GM12865 (cell line): ENCODE measurements at regions not wholly inside any gene's neighbourhood (a gene's known extent, or its start where the extent isn't known, plus 50 kb on each side); places are given as distances from the start of the nearest gene placed in this dataset.

Experiments
- DNase-seq: peaks from one replicate; pipeline ENCODE4 v3.0.0; 2010; ENCODE audit warnings: low read depth
- H3K4me3 ChIP-seq: 2 replicates; pipeline ENCODE4 v1.5.1; 2011; ENCODE audit warnings: mild to moderate bottlenecking, low read depth, low read length, control low read depth
- TF ChIP-seq, protein P1 (sequence below): IDR thresholded peaks from 2 replicates; pipeline ENCODE4 v1.5.1; 2011; ENCODE audit warnings: low read length, control low read depth, low read depth, inconsistent platforms; ENCODE audit not compliant: insufficient read depth; ENCODE audit errors: missing control alignments

DNA sequence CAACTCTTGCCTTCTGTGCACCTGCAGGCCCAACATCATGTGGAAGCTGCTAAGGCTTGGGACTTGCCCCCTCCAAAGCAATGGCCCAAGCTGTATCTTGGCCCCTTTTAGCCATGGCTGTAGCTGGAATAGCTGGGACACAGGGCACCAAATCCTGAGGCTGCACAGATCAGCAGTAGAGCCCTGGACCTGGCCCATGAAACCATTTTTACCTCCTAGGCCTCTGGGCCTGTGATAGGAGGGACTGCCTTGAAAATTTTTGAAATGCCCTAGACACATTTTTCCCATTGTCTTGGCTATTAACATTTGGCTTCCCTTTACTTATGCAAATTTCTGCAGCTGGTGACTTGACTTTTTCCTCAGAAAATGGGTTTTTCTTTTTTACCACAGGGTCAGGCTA is 68.7 kb downstream of the ING1 start:
- H3K4me3 ChIP-seq: no peak overlapping the region
- DNase-seq: no peak
- TF ChIP-seq, protein P1, sequence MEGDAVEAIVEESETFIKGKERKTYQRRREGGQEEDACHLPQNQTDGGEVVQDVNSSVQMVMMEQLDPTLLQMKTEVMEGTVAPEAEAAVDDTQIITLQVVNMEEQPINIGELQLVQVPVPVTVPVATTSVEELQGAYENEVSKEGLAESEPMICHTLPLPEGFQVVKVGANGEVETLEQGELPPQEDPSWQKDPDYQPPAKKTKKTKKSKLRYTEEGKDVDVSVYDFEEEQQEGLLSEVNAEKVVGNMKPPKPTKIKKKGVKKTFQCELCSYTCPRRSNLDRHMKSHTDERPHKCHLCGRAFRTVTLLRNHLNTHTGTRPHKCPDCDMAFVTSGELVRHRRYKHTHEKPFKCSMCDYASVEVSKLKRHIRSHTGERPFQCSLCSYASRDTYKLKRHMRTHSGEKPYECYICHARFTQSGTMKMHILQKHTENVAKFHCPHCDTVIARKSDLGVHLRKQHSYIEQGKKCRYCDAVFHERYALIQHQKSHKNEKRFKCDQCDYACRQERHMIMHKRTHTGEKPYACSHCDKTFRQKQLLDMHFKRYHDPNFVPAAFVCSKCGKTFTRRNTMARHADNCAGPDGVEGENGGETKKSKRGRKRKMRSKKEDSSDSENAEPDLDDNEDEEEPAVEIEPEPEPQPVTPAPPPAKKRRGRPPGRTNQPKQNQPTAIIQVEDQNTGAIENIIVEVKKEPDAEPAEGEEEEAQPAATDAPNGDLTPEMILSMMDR: no peak

DNA sequence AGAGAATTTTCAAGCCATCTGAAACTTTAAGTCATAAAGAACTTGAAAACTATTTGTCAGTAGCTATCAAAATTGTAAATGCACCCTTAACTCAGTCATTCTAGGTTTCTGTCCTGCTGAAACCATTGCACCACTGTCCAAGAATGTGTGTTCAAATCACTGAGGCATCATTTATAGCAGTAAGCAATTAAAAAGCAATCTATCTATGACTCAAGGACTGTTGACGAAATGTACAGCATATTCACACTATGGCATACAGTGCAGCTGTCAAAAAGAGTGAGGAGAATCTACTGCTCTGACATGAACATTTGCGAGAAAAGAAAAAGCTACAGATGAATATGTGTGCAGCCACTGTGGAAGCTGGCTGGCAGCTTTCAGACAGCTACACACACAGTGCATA is 71.2 kb downstream of the ING1 start:
- DNase-seq: peak; percentile 24
- TF ChIP-seq, protein P1: no peak
- no peak overlapping the region for H3K4me3 ChIP-seq

DNA sequence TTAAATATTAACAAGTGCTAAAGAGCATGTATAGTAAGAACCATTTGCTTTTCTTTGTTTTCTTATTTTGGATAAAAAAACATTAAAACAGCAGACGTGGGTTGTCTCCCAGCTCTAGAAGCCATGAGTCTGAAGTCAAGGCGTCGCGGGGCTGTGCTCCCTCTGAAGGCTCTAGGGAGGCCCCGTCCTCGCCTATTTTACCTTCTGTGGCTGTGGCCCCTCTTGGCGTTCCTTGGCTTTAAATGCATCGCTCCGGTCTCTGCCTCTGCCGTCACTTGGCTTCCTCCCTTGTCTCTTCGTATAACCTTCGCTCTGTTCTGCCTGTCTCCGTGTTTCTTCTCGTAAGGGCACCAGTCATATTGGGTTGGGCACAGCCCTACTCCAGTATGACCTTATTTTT is 75.3 kb downstream of the ING1 start:
- TF ChIP-seq, protein P1: no peak
- no peak overlapping the region for H3K4me3 ChIP-seq
- no peak for DNase-seq

DNA sequence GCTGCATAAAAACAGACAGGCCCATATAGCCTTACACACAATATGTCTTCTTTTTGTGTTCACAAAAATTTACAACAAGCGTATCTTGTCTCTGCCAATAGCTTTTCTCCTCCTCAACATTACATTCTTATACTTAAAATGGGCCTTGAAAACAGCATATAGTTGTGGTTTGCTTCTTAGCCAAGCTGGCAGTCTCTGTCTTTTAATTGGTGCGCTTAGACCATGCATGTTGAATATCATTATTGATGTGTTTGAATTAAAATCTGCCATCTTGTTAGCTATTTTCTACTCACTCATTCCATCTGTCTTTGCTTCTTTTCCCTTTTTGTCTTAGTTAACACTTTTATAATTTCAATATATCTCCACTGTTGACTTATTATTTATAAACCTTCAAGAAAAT is 76.4 kb downstream of the ING1 start:
- TF ChIP-seq, protein P1: no peak
- H3K4me3 ChIP-seq: no peak overlapping the region
- DNase-seq: no peak

DNA sequence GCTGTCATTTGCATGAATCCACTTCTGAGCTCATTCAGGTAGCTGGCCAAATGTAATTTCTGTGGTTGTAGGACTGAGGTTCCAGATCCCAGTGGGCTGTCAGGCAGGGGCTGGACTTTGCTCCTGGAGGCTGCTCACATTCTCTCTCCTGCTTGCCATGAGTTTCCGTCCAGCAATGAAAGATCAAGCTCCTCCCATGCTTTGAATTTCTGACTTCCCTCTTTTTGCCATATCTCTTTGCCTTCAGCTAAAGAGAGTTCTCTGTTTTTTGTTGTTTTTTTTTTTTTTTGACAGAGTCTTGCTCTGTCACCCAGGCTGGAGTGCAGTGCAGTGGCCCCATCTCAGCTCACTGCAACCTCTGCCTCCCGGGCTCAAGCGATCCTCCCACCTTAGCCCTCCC is 76.9 kb downstream of the ING1 start:
- TF ChIP-seq, protein P1: no peak

DNA sequence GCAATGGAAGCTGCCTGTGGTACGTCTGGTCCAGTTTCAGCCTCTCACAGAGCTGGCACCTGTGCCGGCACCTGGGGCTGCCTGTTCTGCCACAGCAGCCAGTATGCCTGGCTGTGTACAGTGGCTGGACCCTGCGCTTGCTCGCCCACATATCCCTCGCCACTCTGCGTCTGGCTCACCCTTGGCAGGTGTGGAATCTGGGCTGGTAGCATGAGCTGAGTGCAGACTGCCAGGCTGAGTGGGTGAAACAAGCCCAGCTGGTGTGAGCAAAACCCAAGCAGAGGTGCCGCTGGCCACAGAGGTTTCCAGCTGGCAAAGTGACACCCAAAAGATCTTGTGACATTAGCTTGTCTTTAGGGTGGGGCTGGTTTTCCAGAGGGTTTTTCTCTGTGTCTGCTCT is 80.7 kb downstream of the ING1 start:
- no peak for DNase-seq
- TF ChIP-seq, protein P1: no peak
- no peak overlapping the region for H3K4me3 ChIP-seq

More for the DNA sequence above, 76.9 kb downstream of the ING1 start:
- H3K4me3 ChIP-seq: no peak overlapping the region
- DNase-seq: no peak

DNA sequence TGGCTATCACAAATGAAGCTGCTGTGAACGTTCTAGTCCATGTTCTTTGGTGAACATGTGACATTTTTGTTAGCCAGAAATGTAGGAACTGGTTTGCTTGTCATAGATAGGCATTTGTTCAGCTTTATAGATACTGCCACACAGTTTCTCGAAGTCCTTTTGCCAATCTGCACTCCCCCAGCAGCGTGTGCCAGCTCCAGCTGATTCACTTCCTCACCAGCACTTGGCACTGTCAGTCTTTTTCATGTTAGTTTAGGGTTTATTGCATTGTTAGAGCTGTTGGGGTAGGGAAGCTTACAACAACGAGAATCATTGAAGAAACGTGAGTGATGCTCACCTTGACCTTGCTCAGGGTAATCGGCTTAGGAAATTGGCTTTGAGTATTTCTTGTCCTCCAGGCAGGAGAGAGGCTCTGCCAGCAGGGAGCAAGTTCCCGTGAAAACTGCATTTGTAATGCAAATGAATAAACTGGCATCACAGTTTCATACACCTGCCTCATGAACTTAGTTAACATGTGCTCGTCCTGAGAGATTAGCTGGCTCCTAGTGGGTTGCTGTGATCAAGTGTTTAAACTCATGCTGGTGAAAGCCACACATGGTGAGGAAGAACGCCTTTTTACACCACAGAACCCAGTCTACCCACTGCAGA is 83.9 kb downstream of the ING1 start:
- TF ChIP-seq, protein P1: no peak
- no peak for DNase-seq
- no peak overlapping the region for H3K4me3 ChIP-seq
